A549 (cell line): ENCODE measurements at regions not wholly inside any gene's neighbourhood (a gene's known extent, or its start where the extent isn't known, plus 50 kb on each side); places are given as distances from the start of the nearest gene placed in this dataset.

Source experiments
- ATAC-seq, 2 experiments: fragments of 200-7000 bp in 1 of 2; fragments of >200 bp in 1 of 2; cut with Nextera tagmentation in 1 of 2; cut with Tn5 transposase in 1 of 2; 3 replicates each; pipeline versions ENCODE4 v1.8.0 to v1.9.1; 2018 to 2020; ENCODE audit warnings: mild to moderate bottlenecking in 1 of 2, moderate library complexity in 1 of 2
- CTCF ChIA-PET: fragments of 300-600 bp; sonication (Branson Sonifier 250); formaldehyde crosslinking; extraction: SDS; loops from one replicate; lab custom pipeline; 2021; ENCODE audit warnings: antibody characterized with exemption, inconsistent platforms; lab: Yijun Ruan, JAX
- POLR2A ChIA-PET: fragments of 350-600 bp; formaldehyde crosslinking; extraction: SDS; loops from one replicate; lab custom pipeline; 2021; ENCODE audit warnings: antibody characterized with exemption, inconsistent platforms; lab: Yijun Ruan, JAX
- DNase-seq, 2 experiments: peaks; one replicate each; pipeline versions ENCODE4 v3.0.0 to v3.0.0-alpha.2; 2011 to 2016; ENCODE audit warnings: low read depth in 1 of 2, low spot score in 1 of 2
- FAIRE-seq: peaks from 2 replicates; lab custom pipeline; 2011; peaks lifted over from hg19 to GRCh38; lab: Jason Lieb, UNC
- H3K27ac ChIP-seq, 2 experiments: fragments of >200 bp; sonication (Bioruptor Twin); formaldehyde crosslinking; 3 replicates each; pipeline ENCODE4 v1.5.1; 2016 to 2017
- H3K4me1 ChIP-seq: fragments of >200 bp; sonication (Bioruptor Twin); formaldehyde crosslinking; 3 replicates; pipeline ENCODE4 v1.6.1; 2016
- H3K4me2 ChIP-seq: fragments of >200 bp; sonication (Bioruptor Twin); formaldehyde crosslinking; 3 replicates; pipeline ENCODE4 v1.6.1; 2016
- H3K4me3 ChIP-seq: fragments of >200 bp; sonication (Bioruptor Twin); formaldehyde crosslinking; 3 replicates; pipeline ENCODE4 v1.5.1; 2016
- H3K9me3 ChIP-seq: fragments of >200 bp; sonication (Bioruptor Twin); formaldehyde crosslinking; 3 replicates; pipeline ENCODE4 v1.6.1; 2016
- CBX8 ChIP-seq: fragments of 200-600 bp; sonication (generic); IDR thresholded peaks from 2 replicates; pipeline ENCODE4 v1.6.1; 2016
- CEBPB ChIP-seq, 2 experiments: fragments of >200 bp in 1 of 2; sonication (Bioruptor Twin) in 1 of 2; formaldehyde crosslinking in 1 of 2; IDR thresholded peaks; 2 replicates each; pipeline ENCODE4 v1.6.1; 2012 to 2016
- CTCF ChIP-seq: fragments of >200 bp; sonication (Bioruptor Twin); formaldehyde crosslinking; IDR thresholded peaks from 3 replicates; pipeline ENCODE4 v1.5.1; 2016
- E2F6 ChIP-seq: IDR thresholded peaks from 2 replicates; pipeline ENCODE4 v1.6.1; 2012; ENCODE audit warnings: low read depth, borderline replicate concordance
- ESRRA ChIP-seq: fragments of 150-350 bp; IDR thresholded peaks from 2 replicates; pipeline ENCODE4 v1.6.1; 2014; ENCODE audit warnings: mild to moderate bottlenecking, low read length, borderline replicate concordance
- FOSB ChIP-seq: fragments of 250-450 bp; sonication (Bioruptor Pico); IDR thresholded peaks from 2 replicates; pipeline ENCODE4 v1.5.0; 2020; ENCODE audit warnings: mild to moderate bottlenecking, moderate library complexity
- HMGXB4 ChIP-seq: fragments of 250-450 bp; sonication (Bioruptor Pico); IDR thresholded peaks from 2 replicates; pipeline ENCODE4 v1.5.0; 2021; ENCODE audit warnings: mild to moderate bottlenecking, moderate library complexity, borderline replicate concordance
- HOXA7 ChIP-seq: fragments of 250-450 bp; sonication (Bioruptor Pico); IDR thresholded peaks from 2 replicates; pipeline ENCODE4 v1.5.0; 2020; ENCODE audit warnings: mild to moderate bottlenecking, moderate library complexity
- HOXB13 ChIP-seq: fragments of 250-450 bp; sonication (Bioruptor Pico); IDR thresholded peaks from 2 replicates; pipeline ENCODE4 v1.5.0; 2020; ENCODE audit warnings: low read depth, mild to moderate bottlenecking, moderate library complexity
- HOXB5 ChIP-seq: fragments of 250-450 bp; sonication (Bioruptor Pico); IDR thresholded peaks from 2 replicates; pipeline ENCODE4 v1.5.0; 2020; ENCODE audit warnings: mild to moderate bottlenecking, moderate library complexity
- MAZ ChIP-seq: fragments of 150-350 bp; IDR thresholded peaks from 2 replicates; pipeline ENCODE4 v1.6.1; 2014; ENCODE audit warnings: antibody characterized with exemption, low read depth, low read length, borderline replicate concordance
- MYC ChIP-seq: IDR thresholded peaks from 2 replicates; pipeline ENCODE4 v1.6.1; 2012; ENCODE audit warnings: mild to moderate bottlenecking, inconsistent platforms, low read length, improper control_type of control experiment, borderline replicate concordance
- NFE2L2 ChIP-seq: fragments of 150-350 bp; conservative IDR thresholded peaks from 2 replicates; pipeline ENCODE4 v1.6.1; 2014; ENCODE audit warnings: low read length
- PBX3 ChIP-seq: IDR thresholded peaks from 2 replicates; pipeline ENCODE4 v1.6.1; 2012
- RARB ChIP-seq: fragments of 250-450 bp; sonication (Bioruptor Pico); IDR thresholded peaks from 2 replicates; pipeline ENCODE4 v1.8.0; 2021; ENCODE audit warnings: mild to moderate bottlenecking, moderate library complexity
- RNF2 ChIP-seq: fragments of 200-600 bp; sonication (generic); IDR thresholded peaks from 2 replicates; pipeline ENCODE4 v1.6.1; 2016; ENCODE audit warnings: low read depth, mild to moderate bottlenecking, antibody characterized with exemption, moderate library complexity, borderline replicate concordance
- USF2 ChIP-seq: fragments of 450-650 bp; IDR thresholded peaks from 2 replicates; pipeline ENCODE4 v1.6.1; 2014; ENCODE audit warnings: antibody characterized with exemption
- ZNF302 ChIP-seq: fragments of 250-450 bp; sonication (Bioruptor Pico); IDR thresholded peaks from 2 replicates; pipeline ENCODE4 v1.9.0; 2021; ENCODE audit warnings: inconsistent platforms, mild to moderate bottlenecking, moderate library complexity
- ZSCAN20 ChIP-seq: fragments of 250-450 bp; sonication (Bioruptor Pico); IDR thresholded peaks from 2 replicates; pipeline ENCODE4 v1.8.0; 2022; ENCODE audit warnings: mild to moderate bottlenecking, moderate library complexity
- WGBS: methylation state at CpG from one replicate; pipeline ENCODE4 v1.1.6; 2017; ENCODE audit errors: missing lambda C conversion rate; 5-methylcytosine and 5-hydroxymethylcytosine counted together

GRCh38 chr11:110878513-110878912, 166.3 kb upstream of the ARHGAP20 start:
- POLR2A ChIA-PET = interaction anchor here (0.7 kb wide), 1 partner anchor 36 kb away, joined by 4 read pairs; no protein-coding TSS in a partner anchor
- ATAC-seq = no peak
- H3K4me3 ChIP-seq = no peak overlapping the region
- TF ChIP-seq MAZ (no peak), HOXB13 (no peak), CTCF (no peak), ESRRA (no peak), ZNF302 (CRISPR knock-in tag) (no peak), RNF2 (no peak), FOSB (CRISPR knock-in tag) (no peak), PBX3 (no peak), HMGXB4 (CRISPR knock-in tag) (no peak), HOXB5 (CRISPR knock-in tag) (no peak), E2F6 (no peak), MYC (no peak), CEBPB (IDR thresholded peaks at IDR 0.05) (no peak), CBX8 (no peak), HOXA7 (no peak), USF2 (no peak), NFE2L2 (no peak), RARB (CRISPR knock-in tag) (no peak), ZSCAN20 (CRISPR knock-in tag) (no peak)
- TF ChIP-seq, all 56 proteins: peak for 0
- Histone ChIP-seq H3K4me2 (no peak overlapping the region), H3K9me3 (no peaks in the 10 kb centered on the region), H3K27ac (no peak overlapping the region), H3K4me1 (no peaks in the 10 kb centered on the region)
- CTCF ChIA-PET = no interaction called here
- 0% methylated on average over 1 of the region's 1 CpG for WGBS
- FAIRE-seq = no peak
- no peak for DNase-seq

- Histone ChIP-seq H3K4me2 (no peak overlapping the region), H3K9me3 (no peaks in the 10 kb centered on the region), H3K4me1 (no peaks in the 10 kb centered on the region), H3K27ac (no peak overlapping the region), H3K4me3 (no peak overlapping the region)
- TF ChIP-seq PBX3 = no peak
- WGBS = 33% methylated on average over 5 of the region's 5 CpGs
- DNase-seq (no peak), ATAC-seq (no peak), FAIRE-seq (no peak)
- ChIA-PET CTCF (interaction anchor here (1.0 kb wide), 1 partner anchor 108 kb away, joined by 3 read pairs; no protein-coding TSS in a partner anchor), POLR2A (no interaction called here)
Observed at GRCh38 chr11:110874437-110875030, 162.3 kb upstream of the ARHGAP20 start.
